ENCODE measurements at regions not wholly inside any gene's neighbourhood (a gene's known extent, or its start where the extent isn't known, plus 50 kb on each side); places are given as distances from the start of the nearest gene placed in this dataset.

DNA sequence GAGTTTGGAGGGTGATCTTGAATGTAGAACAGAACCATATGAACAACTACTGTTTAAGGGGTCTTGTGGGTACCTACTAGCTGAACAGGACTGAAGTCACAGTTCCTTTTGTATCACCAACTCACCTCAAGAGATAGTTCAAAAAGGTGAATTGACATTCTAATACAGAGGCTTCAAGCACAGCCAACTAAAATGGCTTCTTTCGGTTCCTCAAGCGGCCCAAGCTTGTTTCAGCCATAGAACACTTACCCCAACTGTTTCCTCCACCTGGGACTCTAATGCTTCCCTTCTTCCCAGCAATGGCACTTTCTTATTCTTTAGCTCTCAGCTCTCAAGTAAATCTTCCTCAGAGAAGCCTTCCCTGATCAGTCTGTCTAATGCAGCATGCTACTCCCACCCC is 277.5 kb upstream of the GK2 start:
- Histone ChIP-seq H3K9me3 (no peaks in the 10 kb centered on the region), H3K4me1 (no peaks in the 10 kb centered on the region), H3K4me3 (no peak overlapping the region), H3K36me3 (no peaks in the 10 kb centered on the region), H3K27ac (no peak overlapping the region), H3K27me3 (no peaks in the 10 kb centered on the region)
- WGBS, 2 donors = 90 to 97% methylated on average over 2 of the region's 2 CpGs
- TF ChIP-seq EP300 (IDR thresholded peaks at IDR 0.05) (no peak), POLR2A (IDR thresholded peaks at IDR 0.05) (no peak)
- TF ChIP-seq, protein P1, sequence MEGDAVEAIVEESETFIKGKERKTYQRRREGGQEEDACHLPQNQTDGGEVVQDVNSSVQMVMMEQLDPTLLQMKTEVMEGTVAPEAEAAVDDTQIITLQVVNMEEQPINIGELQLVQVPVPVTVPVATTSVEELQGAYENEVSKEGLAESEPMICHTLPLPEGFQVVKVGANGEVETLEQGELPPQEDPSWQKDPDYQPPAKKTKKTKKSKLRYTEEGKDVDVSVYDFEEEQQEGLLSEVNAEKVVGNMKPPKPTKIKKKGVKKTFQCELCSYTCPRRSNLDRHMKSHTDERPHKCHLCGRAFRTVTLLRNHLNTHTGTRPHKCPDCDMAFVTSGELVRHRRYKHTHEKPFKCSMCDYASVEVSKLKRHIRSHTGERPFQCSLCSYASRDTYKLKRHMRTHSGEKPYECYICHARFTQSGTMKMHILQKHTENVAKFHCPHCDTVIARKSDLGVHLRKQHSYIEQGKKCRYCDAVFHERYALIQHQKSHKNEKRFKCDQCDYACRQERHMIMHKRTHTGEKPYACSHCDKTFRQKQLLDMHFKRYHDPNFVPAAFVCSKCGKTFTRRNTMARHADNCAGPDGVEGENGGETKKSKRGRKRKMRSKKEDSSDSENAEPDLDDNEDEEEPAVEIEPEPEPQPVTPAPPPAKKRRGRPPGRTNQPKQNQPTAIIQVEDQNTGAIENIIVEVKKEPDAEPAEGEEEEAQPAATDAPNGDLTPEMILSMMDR (IDR thresholded peaks at IDR 0.05) = no peak
- DNase-seq (ENCODE audit: low spot score in 2 of 2) = no peak

DNA sequence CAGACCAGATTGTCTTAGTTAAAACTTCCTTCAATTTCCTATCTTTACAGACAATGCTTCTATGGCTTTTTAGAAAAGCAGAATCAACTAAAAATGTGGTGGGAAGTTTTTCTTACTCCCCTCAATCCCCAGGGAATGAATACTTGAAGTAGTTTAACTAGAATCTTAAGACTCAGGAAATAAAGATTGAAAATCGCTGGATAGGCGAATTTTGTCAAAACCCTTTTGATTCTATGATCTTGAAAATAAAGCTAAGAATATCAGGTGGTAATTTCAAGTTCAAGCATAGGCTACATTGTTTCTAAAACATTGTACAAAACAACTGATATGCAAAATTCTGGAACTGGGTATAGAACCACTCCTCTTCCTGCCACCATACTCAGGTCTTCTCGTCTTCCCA is 276.5 kb upstream of the GK2 start:
- H3K27me3 ChIP-seq = no peaks in the 10 kb centered on the region
- TF ChIP-seq, protein P1 (IDR thresholded peaks at IDR 0.05) = no peak
- TF ChIP-seq EP300 (IDR thresholded peaks at IDR 0.05) (no peak), POLR2A (IDR thresholded peaks at IDR 0.05) (no peak)
- no peak for DNase-seq (ENCODE audit: low spot score in 2 of 2)
- no peak overlapping the region for H3K4me3 ChIP-seq
- no peak overlapping the region for H3K27ac ChIP-seq
- 67 to 75% methylated on average over 3 of the region's 3 CpGs for WGBS, 2 donors
- H3K9me3 ChIP-seq = no peaks in the 10 kb centered on the region
- no peaks in the 10 kb centered on the region for H3K4me1 ChIP-seq
- no peaks in the 10 kb centered on the region for H3K36me3 ChIP-seq

GRCh38 chr4:79682801-79683530 is 274.9 kb upstream of the GK2 start:
- Histone ChIP-seq H3K9me3 (no peaks in the 10 kb centered on the region), H3K4me3 (no peak overlapping the region), H3K27me3 (no peaks in the 10 kb centered on the region), H3K36me3 (no peaks in the 10 kb centered on the region), H3K27ac (no peak overlapping the region), H3K4me1 (peaks cover 0 to 10% (median 0%) of the 10 kb centered on the region in 4 donors)
- TF ChIP-seq EP300 (IDR thresholded peaks at IDR 0.05) (no peak), POLR2A (IDR thresholded peaks at IDR 0.05) (no peak)
- TF ChIP-seq, protein P1 (IDR thresholded peaks at IDR 0.05) = no peak
- WGBS, 2 donors = 67 to 68% methylated on average over 6 of the region's 6 CpGs
- no peak for DNase-seq (ENCODE audit: low spot score in 2 of 2)

- Histone ChIP-seq H3K4me3 (no peak overlapping the region), H3K4me1 (peaks cover 0 to 10% (median 0%) of the 10 kb centered on the region in 4 donors), H3K9me3 (no peaks in the 10 kb centered on the region), H3K36me3 (no peaks in the 10 kb centered on the region), H3K27me3 (no peaks in the 10 kb centered on the region), H3K27ac (no peak overlapping the region)
- WGBS, 2 donors = 83 to 89% methylated on average over 4 of the region's 4 CpGs
- DNase-seq (ENCODE audit: low spot score in 2 of 2) = no peak
- TF ChIP-seq, protein P1 (IDR thresholded peaks at IDR 0.05) = no peak
- no peak for TF ChIP-seq POLR2A (IDR thresholded peaks at IDR 0.05)
- TF ChIP-seq EP300 (IDR thresholded peaks at IDR 0.05) = no peak
These were observed 274.1 kb upstream of the GK2 start for GRCh38 chr4:79682161-79682560.

DNA sequence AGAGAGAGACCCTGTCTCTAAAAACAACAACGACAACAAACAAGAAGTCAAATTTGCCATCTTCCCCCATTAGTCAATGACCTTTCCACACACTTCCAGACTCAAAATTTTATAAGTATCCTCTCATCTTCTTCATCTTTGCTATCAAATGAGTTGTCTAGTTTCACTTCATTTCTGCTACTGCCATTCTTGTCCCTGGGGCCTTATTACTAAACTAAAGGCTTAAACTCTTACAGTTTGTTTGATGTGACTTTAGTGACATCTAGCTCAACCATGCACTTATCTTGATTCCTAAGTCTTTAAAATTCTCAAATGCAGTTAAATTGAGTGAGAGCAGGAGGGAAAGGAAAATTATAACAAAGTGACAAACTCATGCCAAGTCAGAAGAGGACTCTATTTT is 271.8 kb upstream of the GK2 start:
- TF ChIP-seq, protein P1 (IDR thresholded peaks at IDR 0.05) = no peak
- Histone ChIP-seq H3K9me3 (no peaks in the 10 kb centered on the region), H3K27ac (no peak overlapping the region), H3K36me3 (no peaks in the 10 kb centered on the region), H3K4me1 (peaks cover 0 to 10% (median 0%) of the 10 kb centered on the region in 4 donors), H3K4me3 (no peak overlapping the region), H3K27me3 (no peaks in the 10 kb centered on the region)
- DNase-seq (ENCODE audit: low spot score in 2 of 2) = no peak
- WGBS, 2 donors = 92 to 95% methylated on average over 1 of the region's 1 CpG

Data from tibial nerve (tissue), 4 donors.